ENCODE measurements at regions not wholly inside any gene's neighbourhood (a gene's known extent, or its start where the extent isn't known, plus 50 kb on each side); places are given as distances from the start of the nearest gene placed in this dataset.
"Not testable (repeated sequence)": the region's sequence is repeated elsewhere in the genome, so short reads cannot be mapped to it uniquely, and the experiment has no call there.

DNA sequence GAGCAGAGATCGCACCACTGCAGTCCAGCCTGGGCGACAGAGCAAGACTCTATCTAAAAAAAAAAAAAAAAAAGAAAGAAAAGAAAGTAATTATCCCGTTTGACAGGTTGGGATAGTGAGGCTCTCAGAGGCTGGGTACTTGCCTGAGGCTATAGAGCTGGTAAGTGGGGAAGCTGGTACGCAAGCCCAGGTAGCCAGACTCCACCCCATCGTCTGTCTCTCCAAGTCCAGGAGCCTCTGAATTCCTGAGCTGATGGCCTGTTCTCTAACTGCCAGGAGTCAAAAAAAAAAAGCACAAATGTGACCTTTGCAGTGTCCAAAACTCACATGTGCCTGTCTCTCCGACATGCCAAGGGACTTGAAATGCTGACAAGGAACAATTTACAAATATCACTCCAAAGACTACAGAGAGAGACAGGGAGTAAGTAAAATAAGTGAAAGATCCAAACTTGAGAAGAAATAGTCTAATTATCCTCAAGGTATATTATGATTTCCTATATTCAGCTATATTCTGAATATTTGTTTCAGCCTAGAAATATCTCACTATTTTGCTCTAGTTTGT is 109.1 kb upstream of the SCAF8 start:
- TF ChIP-seq EZH2phosphoT487 (IDR thresholded peaks at IDR 0.05; ENCODE audit: borderline replicate concordance): no peak
- H3K36me3 ChIP-seq (ENCODE audit: insufficient read depth, low read length): no peaks in the 10 kb centered on the region
- no peak overlapping the region for H2AFZ ChIP-seq (ENCODE audit: low read length)
- H3K27me3 ChIP-seq (ENCODE audit: insufficient read depth, low read length, poor library complexity, severe bottlenecking): peaks cover 6% of the 10 kb centered on the region
- no peaks in the 10 kb centered on the region for H3K79me2 ChIP-seq (ENCODE audit: insufficient read depth, low read length)
- no peak overlapping the region for H3K4me3 ChIP-seq (ENCODE audit: low read length, poor library complexity, severe bottlenecking)
- H3K4me2 ChIP-seq (ENCODE audit: low read depth, low read length, poor library complexity, severe bottlenecking): no peak overlapping the region
- H4K20me1 ChIP-seq (ENCODE audit: insufficient read depth, low read length, poor library complexity, severe bottlenecking): no peaks in the 10 kb centered on the region
- no peaks in the 10 kb centered on the region for H3F3A ChIP-seq (ENCODE audit: low read depth)
- H3K9me2 ChIP-seq (replicated peaks; ENCODE audit: low read depth, low read length): no peaks in the 10 kb centered on the region
- no peak overlapping the region for H3K9ac ChIP-seq (ENCODE audit: low read depth, low read length, poor library complexity, severe bottlenecking)
- H3K9me3 ChIP-seq (ENCODE audit: insufficient read depth, low read depth, low read length): no peaks in the 10 kb centered on the region
- H3K4me1 ChIP-seq (ENCODE audit: insufficient read depth, low read length, poor library complexity, severe bottlenecking): no peaks in the 10 kb centered on the region

GRCh38 chr6:154624727-154625126 is 108.5 kb upstream of the SCAF8 start:
- not testable (repeated sequence) for H3K4me3 ChIP-seq (ENCODE audit: low read length, poor library complexity, severe bottlenecking); H2AFZ ChIP-seq (ENCODE audit: low read length); H3K79me2 ChIP-seq (ENCODE audit: insufficient read depth, low read length); H3K27me3 ChIP-seq (ENCODE audit: insufficient read depth, low read length, poor library complexity, severe bottlenecking); H3K9ac ChIP-seq (ENCODE audit: low read depth, low read length, poor library complexity, severe bottlenecking); H3K4me1 ChIP-seq (ENCODE audit: insufficient read depth, low read length, poor library complexity, severe bottlenecking); H3K9me3 ChIP-seq (ENCODE audit: insufficient read depth, low read depth, low read length); H4K20me1 ChIP-seq (ENCODE audit: insufficient read depth, low read length, poor library complexity, severe bottlenecking); H3K36me3 ChIP-seq (ENCODE audit: insufficient read depth, low read length); H3K4me2 ChIP-seq (ENCODE audit: low read depth, low read length, poor library complexity, severe bottlenecking); H3F3A ChIP-seq (ENCODE audit: low read depth); H3K9me2 ChIP-seq (replicated peaks; ENCODE audit: low read depth, low read length)

- no peaks in the 10 kb centered on the region for H3K79me2 ChIP-seq (ENCODE audit: insufficient read depth, low read length)
- no peak overlapping the region for H2AFZ ChIP-seq (ENCODE audit: low read length)
- no peak overlapping the region for H3K9ac ChIP-seq (ENCODE audit: low read depth, low read length, poor library complexity, severe bottlenecking)
Observed at GRCh38 chr6:154625721-154626120, 107.5 kb upstream of the SCAF8 start.

GRCh38 chr6:154629127-154629526 is 104.1 kb upstream of the SCAF8 start:
- Histone ChIP-seq H4K20me1 (ENCODE audit: insufficient read depth, low read length, poor library complexity, severe bottlenecking) (no peaks in the 10 kb centered on the region), H3K9me2 (replicated peaks; ENCODE audit: low read depth, low read length) (no peaks in the 10 kb centered on the region), H3K4me3 (ENCODE audit: low read length, poor library complexity, severe bottlenecking) (no peak overlapping the region), H3K79me2 (ENCODE audit: insufficient read depth, low read length) (no peaks in the 10 kb centered on the region), H2AFZ (ENCODE audit: low read length) (no peak overlapping the region), H3K4me1 (ENCODE audit: insufficient read depth, low read length, poor library complexity, severe bottlenecking) (no peaks in the 10 kb centered on the region), H3K27me3 (ENCODE audit: insufficient read depth, low read length, poor library complexity, severe bottlenecking) (peaks cover 6% of the 10 kb centered on the region), H3K9me3 (ENCODE audit: insufficient read depth, low read depth, low read length) (no peaks in the 10 kb centered on the region), H3K4me2 (ENCODE audit: low read depth, low read length, poor library complexity, severe bottlenecking) (no peak overlapping the region), H3F3A (ENCODE audit: low read depth) (no peaks in the 10 kb centered on the region), H3K9ac (ENCODE audit: low read depth, low read length, poor library complexity, severe bottlenecking) (no peak overlapping the region), H3K36me3 (ENCODE audit: insufficient read depth, low read length) (no peaks in the 10 kb centered on the region)
- TF ChIP-seq, protein P1, sequence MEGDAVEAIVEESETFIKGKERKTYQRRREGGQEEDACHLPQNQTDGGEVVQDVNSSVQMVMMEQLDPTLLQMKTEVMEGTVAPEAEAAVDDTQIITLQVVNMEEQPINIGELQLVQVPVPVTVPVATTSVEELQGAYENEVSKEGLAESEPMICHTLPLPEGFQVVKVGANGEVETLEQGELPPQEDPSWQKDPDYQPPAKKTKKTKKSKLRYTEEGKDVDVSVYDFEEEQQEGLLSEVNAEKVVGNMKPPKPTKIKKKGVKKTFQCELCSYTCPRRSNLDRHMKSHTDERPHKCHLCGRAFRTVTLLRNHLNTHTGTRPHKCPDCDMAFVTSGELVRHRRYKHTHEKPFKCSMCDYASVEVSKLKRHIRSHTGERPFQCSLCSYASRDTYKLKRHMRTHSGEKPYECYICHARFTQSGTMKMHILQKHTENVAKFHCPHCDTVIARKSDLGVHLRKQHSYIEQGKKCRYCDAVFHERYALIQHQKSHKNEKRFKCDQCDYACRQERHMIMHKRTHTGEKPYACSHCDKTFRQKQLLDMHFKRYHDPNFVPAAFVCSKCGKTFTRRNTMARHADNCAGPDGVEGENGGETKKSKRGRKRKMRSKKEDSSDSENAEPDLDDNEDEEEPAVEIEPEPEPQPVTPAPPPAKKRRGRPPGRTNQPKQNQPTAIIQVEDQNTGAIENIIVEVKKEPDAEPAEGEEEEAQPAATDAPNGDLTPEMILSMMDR (conservative IDR thresholded peaks at IDR 0.05; ENCODE audit: low read length): no peak
- TF ChIP-seq EZH2phosphoT487 (IDR thresholded peaks at IDR 0.05; ENCODE audit: borderline replicate concordance): no peak

More at GRCh38 chr6:154625721-154626120, 107.5 kb upstream of the SCAF8 start:
- H3K36me3 ChIP-seq (ENCODE audit: insufficient read depth, low read length): no peaks in the 10 kb centered on the region
- H3K9me2 ChIP-seq (replicated peaks; ENCODE audit: low read depth, low read length): no peaks in the 10 kb centered on the region
- H3K4me2 ChIP-seq (ENCODE audit: low read depth, low read length, poor library complexity, severe bottlenecking): no peak overlapping the region
- H3K4me3 ChIP-seq (ENCODE audit: low read length, poor library complexity, severe bottlenecking): no peak overlapping the region
- no peaks in the 10 kb centered on the region for H3F3A ChIP-seq (ENCODE audit: low read depth)
- H4K20me1 ChIP-seq (ENCODE audit: insufficient read depth, low read length, poor library complexity, severe bottlenecking): no peaks in the 10 kb centered on the region
- H3K27me3 ChIP-seq (ENCODE audit: insufficient read depth, low read length, poor library complexity, severe bottlenecking): peaks cover 6% of the 10 kb centered on the region
- no peaks in the 10 kb centered on the region for H3K4me1 ChIP-seq (ENCODE audit: insufficient read depth, low read length, poor library complexity, severe bottlenecking)
- no peaks in the 10 kb centered on the region for H3K9me3 ChIP-seq (ENCODE audit: insufficient read depth, low read depth, low read length)
- no peak for TF ChIP-seq EZH2phosphoT487 (IDR thresholded peaks at IDR 0.05; ENCODE audit: borderline replicate concordance)
- TF ChIP-seq, protein P1 (conservative IDR thresholded peaks at IDR 0.05; ENCODE audit: low read length): no peak
